AG09309 (cell line): ENCODE measurements at regions not wholly inside any gene's neighbourhood (a gene's known extent, or its start where the extent isn't known, plus 50 kb on each side); places are given as distances from the start of the nearest gene placed in this dataset.

ENCODE experiments used
- DNase-seq: peaks from one replicate; pipeline ENCODE4 v3.0.0-alpha.2; 2010; ENCODE audit warnings: low read depth
- H3K4me3 ChIP-seq: 2 replicates; pipeline ENCODE4 v1.5.1; 2011; ENCODE audit warnings: mild to moderate bottlenecking, low read depth, low read length, moderate library complexity; ENCODE audit not compliant: control insufficient read depth
- TF ChIP-seq, protein P1 (sequence below): IDR thresholded peaks from 2 replicates; pipeline ENCODE4 v1.5.1; 2011; ENCODE audit warnings: mild to moderate bottlenecking, low read depth, low read length, inconsistent platforms; ENCODE audit not compliant: insufficient read depth, control insufficient read depth; ENCODE audit errors: missing control alignments

DNA sequence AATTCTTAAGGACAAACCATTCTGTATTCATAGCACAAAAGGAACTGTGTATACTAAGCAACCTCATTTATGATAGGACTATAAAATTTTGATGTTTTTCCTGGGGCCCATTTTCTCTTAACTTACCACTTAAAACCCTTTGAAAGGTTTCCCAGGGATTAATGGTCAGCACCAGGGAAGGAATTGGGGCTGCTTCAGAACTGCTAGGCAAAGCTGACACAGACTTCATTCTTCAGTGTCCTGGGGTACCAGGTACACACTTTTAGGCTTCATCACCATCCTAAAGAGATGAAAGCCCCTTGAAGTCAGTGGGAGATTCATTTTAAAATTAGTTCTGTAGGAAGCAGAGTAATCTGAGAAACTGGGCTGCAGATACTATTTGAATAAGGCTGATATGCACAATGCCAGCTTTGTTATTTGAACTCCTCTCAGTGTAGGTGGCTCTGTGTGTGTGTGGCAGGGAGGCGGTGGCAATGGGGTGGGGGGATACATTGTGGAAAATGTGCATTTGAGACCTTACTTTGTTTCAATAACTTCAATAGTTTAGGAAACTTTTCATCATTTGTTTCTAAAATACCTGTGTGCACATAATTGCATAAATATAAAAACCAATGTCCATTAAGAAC, 329.3 kb upstream of the DCN start:
- H3K4me3 ChIP-seq, result no peak overlapping the region
- DNase-seq, result no peak
- TF ChIP-seq, protein P1, sequence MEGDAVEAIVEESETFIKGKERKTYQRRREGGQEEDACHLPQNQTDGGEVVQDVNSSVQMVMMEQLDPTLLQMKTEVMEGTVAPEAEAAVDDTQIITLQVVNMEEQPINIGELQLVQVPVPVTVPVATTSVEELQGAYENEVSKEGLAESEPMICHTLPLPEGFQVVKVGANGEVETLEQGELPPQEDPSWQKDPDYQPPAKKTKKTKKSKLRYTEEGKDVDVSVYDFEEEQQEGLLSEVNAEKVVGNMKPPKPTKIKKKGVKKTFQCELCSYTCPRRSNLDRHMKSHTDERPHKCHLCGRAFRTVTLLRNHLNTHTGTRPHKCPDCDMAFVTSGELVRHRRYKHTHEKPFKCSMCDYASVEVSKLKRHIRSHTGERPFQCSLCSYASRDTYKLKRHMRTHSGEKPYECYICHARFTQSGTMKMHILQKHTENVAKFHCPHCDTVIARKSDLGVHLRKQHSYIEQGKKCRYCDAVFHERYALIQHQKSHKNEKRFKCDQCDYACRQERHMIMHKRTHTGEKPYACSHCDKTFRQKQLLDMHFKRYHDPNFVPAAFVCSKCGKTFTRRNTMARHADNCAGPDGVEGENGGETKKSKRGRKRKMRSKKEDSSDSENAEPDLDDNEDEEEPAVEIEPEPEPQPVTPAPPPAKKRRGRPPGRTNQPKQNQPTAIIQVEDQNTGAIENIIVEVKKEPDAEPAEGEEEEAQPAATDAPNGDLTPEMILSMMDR, result no peak

DNA sequence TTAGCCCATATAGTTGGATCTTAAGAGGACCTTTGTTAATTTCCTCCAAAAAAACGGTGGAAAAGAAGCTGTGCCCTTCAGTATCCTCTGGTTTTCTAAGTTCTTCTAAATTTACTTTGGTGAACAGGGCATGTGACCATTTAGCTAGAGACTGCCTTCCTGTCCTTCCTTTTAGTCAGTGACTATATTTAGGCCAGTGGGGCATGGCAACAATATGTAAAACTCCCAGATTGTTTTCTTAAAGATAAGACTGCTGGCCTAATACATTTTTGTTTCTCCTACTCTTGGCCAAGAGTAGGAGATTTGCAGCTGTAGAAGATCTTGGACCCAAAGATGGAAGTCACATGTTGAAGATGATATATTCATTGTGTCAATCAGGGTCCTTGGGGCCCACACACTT, 325.1 kb upstream of the DCN start:
- no peak for DNase-seq
- no peak overlapping the region for H3K4me3 ChIP-seq
- TF ChIP-seq, protein P1, result no peak

DNA sequence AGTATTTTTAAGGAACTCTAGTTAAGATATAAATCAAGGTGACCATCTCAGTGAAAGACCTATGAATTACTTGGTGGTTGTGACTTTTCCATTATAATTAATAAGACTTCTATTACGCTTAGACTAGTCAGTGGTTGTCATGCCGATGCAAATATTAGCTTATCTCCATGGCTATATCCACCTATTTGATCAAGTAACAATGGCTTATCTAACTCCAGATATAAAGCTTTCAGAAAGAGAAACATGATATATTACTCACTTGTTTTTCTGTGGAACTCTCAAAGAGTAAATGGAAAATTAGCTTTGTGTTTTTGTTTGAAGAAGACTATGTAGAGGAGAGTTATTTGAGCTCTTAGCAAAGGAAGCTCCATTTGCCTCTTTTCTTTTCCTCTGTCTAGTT, 323.8 kb upstream of the DCN start:
- no peak for DNase-seq
- TF ChIP-seq, protein P1, result no peak
- no peak overlapping the region for H3K4me3 ChIP-seq

DNA sequence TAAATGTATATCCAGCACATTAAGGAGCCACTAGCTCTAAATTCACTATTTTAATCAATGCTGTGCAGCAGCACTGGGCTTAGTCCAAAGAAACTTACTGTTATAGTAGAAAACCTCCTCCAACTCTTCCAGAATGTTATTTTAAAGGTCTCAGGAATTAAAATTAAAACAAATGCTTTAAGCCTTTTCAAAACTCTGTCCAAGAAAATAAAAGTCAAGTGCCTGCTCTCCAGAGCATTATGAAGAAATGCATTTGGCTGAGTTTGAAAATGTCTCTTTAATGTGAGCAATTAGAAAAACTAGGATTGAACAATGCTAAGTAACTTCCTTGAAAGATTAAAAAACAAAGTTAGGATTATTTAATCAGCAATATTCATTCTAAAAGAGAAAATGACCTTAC, 322.4 kb upstream of the DCN start:
- TF ChIP-seq, protein P1, result no peak
- no peak for DNase-seq
- no peak overlapping the region for H3K4me3 ChIP-seq

DNA sequence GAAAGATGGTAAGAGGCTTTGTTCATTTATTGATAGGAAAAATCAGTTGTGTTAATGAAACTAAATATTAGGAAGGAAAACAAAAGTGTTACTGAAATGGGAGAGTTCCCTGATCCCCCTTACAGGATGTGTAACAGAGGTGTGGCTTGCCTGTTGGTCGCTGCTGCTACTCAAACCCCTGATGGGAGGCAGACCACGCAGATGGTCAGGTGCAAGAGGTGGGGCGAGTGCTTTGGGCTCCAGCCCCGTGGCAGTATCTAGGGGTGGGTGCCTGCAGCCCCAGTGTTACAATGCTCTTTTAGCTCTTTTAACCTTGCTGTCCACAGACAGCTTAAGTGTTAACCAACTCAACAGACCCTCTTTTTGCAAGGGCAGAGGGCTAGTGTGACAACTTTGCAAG, 319.6 kb upstream of the DCN start:
- no peak for DNase-seq
- no peak overlapping the region for H3K4me3 ChIP-seq
- TF ChIP-seq, protein P1, result no peak

DNA sequence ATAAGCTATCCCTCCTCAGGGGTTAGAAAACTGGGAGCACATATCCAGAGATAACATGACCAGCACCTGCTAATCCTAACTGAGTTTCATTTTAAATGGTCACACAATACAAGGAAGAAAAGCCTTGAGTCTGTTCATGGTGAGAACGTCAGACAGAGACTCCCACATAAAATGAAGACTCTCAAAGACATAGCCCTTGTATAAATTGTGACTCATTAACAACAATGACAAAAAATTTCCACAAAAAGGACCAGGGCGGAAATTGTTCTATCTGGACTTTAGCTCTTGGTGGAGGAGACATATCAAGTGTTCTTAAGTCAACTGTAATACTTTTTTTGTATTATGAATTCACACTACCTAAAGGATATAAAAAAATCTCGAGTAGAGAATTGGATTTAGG, 313.7 kb upstream of the DCN start:
- TF ChIP-seq, protein P1, result no peak
- no peak for DNase-seq

DNA sequence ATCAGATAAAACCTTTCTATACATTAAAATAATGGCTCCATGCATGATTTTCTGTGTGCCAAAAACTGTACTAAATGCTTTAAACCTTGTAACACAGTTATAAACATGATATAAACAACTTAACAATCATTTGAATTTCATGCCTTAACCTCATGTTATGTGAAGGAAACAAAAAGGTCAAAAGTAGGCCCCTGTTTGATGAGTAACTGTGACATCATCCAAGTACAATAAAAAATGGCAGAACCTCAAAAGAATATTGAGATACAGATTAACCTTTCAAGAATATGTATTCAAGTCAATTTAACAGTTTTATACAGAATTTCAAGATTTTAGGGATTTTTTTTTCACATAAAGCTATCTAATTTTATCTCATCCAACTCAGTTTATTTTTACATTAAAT, 310.7 kb upstream of the DCN start:
- TF ChIP-seq, protein P1, result no peak
- no peak for DNase-seq
- H3K4me3 ChIP-seq, result no peak overlapping the region

More for the DNA sequence above, 313.7 kb upstream of the DCN start:
- H3K4me3 ChIP-seq, result no peak overlapping the region
